H9 (cell line): ENCODE measurements at regions not wholly inside any gene's neighbourhood (a gene's known extent, or its start where the extent isn't known, plus 50 kb on each side); places are given as distances from the start of the nearest gene placed in this dataset.

Source experiments
- DNase-seq: peaks from one replicate; pipeline ENCODE4 v3.0.0-alpha.2; 2017
- H2AFZ ChIP-seq: one replicate; pipeline ENCODE4 v1.6.1; 2013; ENCODE audit warnings: mild to moderate bottlenecking, low read length, control low read depth, moderate library complexity
- H2AK5ac ChIP-seq: 2 replicates; pipeline ENCODE4 v1.6.1; 2013; ENCODE audit warnings: low read length, control low read depth, mixed read lengths; ENCODE audit not compliant: insufficient read length
- H2BK120ac ChIP-seq: one replicate; pipeline ENCODE4 v1.6.1; 2013; ENCODE audit warnings: low read depth, mild to moderate bottlenecking, low read length, control low read depth, inconsistent platforms; ENCODE audit not compliant: poor library complexity, severe bottlenecking
- H2BK12ac ChIP-seq: 2 replicates; pipeline ENCODE4 v1.6.1; 2013; ENCODE audit warnings: low read length, control low read depth, mixed read lengths, low read depth; ENCODE audit not compliant: insufficient read length
- H2BK15ac ChIP-seq: 2 replicates; pipeline ENCODE4 v1.6.1; 2013; ENCODE audit warnings: low read depth, low read length, control low read depth
- H2BK20ac ChIP-seq: one replicate; pipeline ENCODE4 v1.6.1; 2013; ENCODE audit warnings: low read depth, mild to moderate bottlenecking, low read length, control low read depth, inconsistent platforms; ENCODE audit not compliant: poor library complexity, severe bottlenecking
- H2BK5ac ChIP-seq: 2 replicates; pipeline ENCODE4 v1.6.1; 2013; ENCODE audit warnings: low read length, control low read depth, mixed read lengths; ENCODE audit not compliant: insufficient read length
- H3K14ac ChIP-seq: 2 replicates; pipeline ENCODE4 v1.6.1; 2013; ENCODE audit warnings: low read length, control low read depth; ENCODE audit not compliant: insufficient read depth
- H3K18ac ChIP-seq: 2 replicates; pipeline ENCODE4 v1.6.1; 2013; ENCODE audit warnings: low read depth, mild to moderate bottlenecking, mixed read lengths, low read length, control low read depth; ENCODE audit not compliant: insufficient read length
- H3K23ac ChIP-seq: 2 replicates; pipeline ENCODE4 v1.6.1; 2013; ENCODE audit warnings: low read length, control low read depth, mixed read lengths, low read depth; ENCODE audit not compliant: insufficient read length
- H3K23me2 ChIP-seq: 2 replicates; pipeline ENCODE4 v1.6.1; 2013; ENCODE audit warnings: low read depth, mild to moderate bottlenecking, mixed read lengths, low read length, control low read depth; ENCODE audit not compliant: insufficient read length, poor library complexity, severe bottlenecking
- H3K27ac ChIP-seq: 2 replicates; pipeline ENCODE4 v1.5.1; 2013; ENCODE audit warnings: low read length, control low read depth, mixed read lengths, low read depth; ENCODE audit not compliant: insufficient read length
- H3K27me3 ChIP-seq: 2 replicates; pipeline ENCODE4 v1.6.1; 2013; ENCODE audit warnings: low read length, control low read depth, inconsistent platforms; ENCODE audit not compliant: insufficient read depth
- H3K4ac ChIP-seq: 2 replicates; pipeline ENCODE4 v1.6.1; 2013; ENCODE audit warnings: low read depth, mild to moderate bottlenecking, control low read depth, inconsistent platforms, low read length, moderate library complexity
- H3K4me1 ChIP-seq: 2 replicates; pipeline ENCODE4 v1.6.1; 2013; ENCODE audit warnings: low read length, control low read depth, inconsistent platforms; ENCODE audit not compliant: insufficient read depth
- H3K4me2 ChIP-seq: 2 replicates; pipeline ENCODE4 v1.6.1; 2013; ENCODE audit warnings: low read length, control low read depth, mixed read lengths; ENCODE audit not compliant: insufficient read length, insufficient read depth
- H3K56ac ChIP-seq: 2 replicates; pipeline ENCODE4 v1.6.1; 2013; ENCODE audit warnings: low read depth, mild to moderate bottlenecking, mixed read lengths, low read length, control low read depth; ENCODE audit not compliant: insufficient read length
- H3K79me1 ChIP-seq: 2 replicates; pipeline ENCODE4 v1.6.1; 2013; ENCODE audit warnings: low read depth, mild to moderate bottlenecking, moderate library complexity, low read length, control low read depth, inconsistent platforms; ENCODE audit not compliant: insufficient read depth, poor library complexity, severe bottlenecking
- H3K79me2 ChIP-seq: 2 replicates; pipeline ENCODE4 v1.6.1; 2013; ENCODE audit warnings: low read length, control low read depth, inconsistent platforms; ENCODE audit not compliant: insufficient read depth
- H3K9ac ChIP-seq: 2 replicates; pipeline ENCODE4 v1.6.1; 2013; ENCODE audit warnings: low read length, control low read depth, mixed read lengths; ENCODE audit not compliant: insufficient read length; ENCODE audit errors: extremely low read depth
- H3K9me3 ChIP-seq: one replicate; pipeline ENCODE4 v1.6.1; 2013; ENCODE audit warnings: low read depth, low read length, inconsistent platforms; ENCODE audit not compliant: control insufficient read depth
- H3T11ph ChIP-seq: one replicate; pipeline ENCODE4 v1.6.1; 2013; ENCODE audit warnings: mild to moderate bottlenecking, low read length, control low read depth, inconsistent platforms
- H4K20me1 ChIP-seq: one replicate; pipeline ENCODE4 v1.6.1; 2013; ENCODE audit not compliant: control insufficient read depth, insufficient read length, insufficient read depth
- H4K5ac ChIP-seq: 2 replicates; pipeline ENCODE4 v1.6.1; 2013; ENCODE audit warnings: low read depth, mild to moderate bottlenecking, mixed read lengths, low read length, control low read depth; ENCODE audit not compliant: insufficient read length
- H4K8ac ChIP-seq: replicated peaks from 2 replicates; pipeline ENCODE4 v1.6.1; 2013; ENCODE audit warnings: low read length, control low read depth, mixed read lengths, low read depth; ENCODE audit not compliant: insufficient read length
- H4K91ac ChIP-seq: 2 replicates; pipeline ENCODE4 v1.6.1; 2013; ENCODE audit warnings: low read depth, mild to moderate bottlenecking, moderate library complexity, mixed read lengths, low read length, control low read depth; ENCODE audit not compliant: insufficient read length
- H3K27ac Mint-ChIP-seq, 3 experiments: 2 replicates in 2 of 3; 3 replicates in 1 of 3; pipeline ENCODE4 v1.8.0; 2020 to 2021; ENCODE audit warnings: mixed read lengths in 3 of 3, mild to moderate bottlenecking in 1 of 3, moderate library complexity in 1 of 3
- H3K27me3 Mint-ChIP-seq: 2 replicates; pipeline ENCODE4 v1.8.0; 2021; ENCODE audit warnings: low read depth, mild to moderate bottlenecking, moderate library complexity, mixed read lengths
- H3K36me3 Mint-ChIP-seq, 3 experiments: 2 replicates in 2 of 3; 3 replicates in 1 of 3; pipeline ENCODE4 v1.8.0; 2020 to 2021; ENCODE audit warnings: low read depth in 3 of 3, mixed read lengths in 3 of 3; ENCODE audit not compliant: insufficient read depth in 1 of 3
- H3K4me1 Mint-ChIP-seq, 2 experiments: 2 replicates each; pipeline ENCODE4 v1.8.0; 2020; ENCODE audit warnings: mixed read lengths in 2 of 2
- H3K4me3 Mint-ChIP-seq, 2 experiments: 2 replicates in 1 of 2; 3 replicates in 1 of 2; pipeline ENCODE4 v1.8.0; 2020 to 2021; ENCODE audit warnings: mild to moderate bottlenecking in 2 of 2, mixed read lengths in 2 of 2, moderate library complexity in 1 of 2
- H3K9me3 Mint-ChIP-seq, 2 experiments: 2 replicates in 1 of 2; 3 replicates in 1 of 2; pipeline ENCODE4 v1.8.0; 2020; ENCODE audit warnings: mild to moderate bottlenecking in 2 of 2, mixed read lengths in 2 of 2, moderate library complexity in 1 of 2
- CTCF ChIP-seq: fragments of 200-600 bp; sonication (generic); conservative IDR thresholded peaks from 3 replicates; pipeline ENCODE4 v1.8.0; 2021; ENCODE audit warnings: antibody characterized with exemption, mild to moderate bottlenecking
- WGBS: extraction: QIAGEN DNeasy Blood & Tissue Kit; methylation state at CpG from one replicate; pipeline ENCODE4 v1.1.7; 2013; ENCODE audit warnings: missing lambda C conversion rate, low lambda C conversion rate, mixed read lengths; ENCODE audit not compliant: insufficient read length; ENCODE audit errors: extremely low coverage; 5-methylcytosine and 5-hydroxymethylcytosine counted together

GRCh38 chr1:240701412-240701811, 89.5 kb upstream of the GREM2 start:
- Histone ChIP-seq H3K18ac (no peak overlapping the region), H2AFZ (no peak overlapping the region), H2BK120ac (no peak overlapping the region), H2BK5ac (no peak overlapping the region), H3K23me2 (no peaks in the 10 kb centered on the region), H3K9ac (no peak overlapping the region), H2BK20ac (no peak overlapping the region), H3K79me1 (no peaks in the 10 kb centered on the region), H2BK12ac (no peak overlapping the region), H4K20me1 (no peaks in the 10 kb centered on the region), H3K23ac (no peak overlapping the region), H3K4me1 (no peaks in the 10 kb centered on the region), H3K27ac (no peak overlapping the region), H3K27me3 (no peaks in the 10 kb centered on the region), H3T11ph (no peak overlapping the region), H4K5ac (no peak overlapping the region), H3K79me2 (no peaks in the 10 kb centered on the region), H4K91ac (no peak overlapping the region), H3K4me2 (no peak overlapping the region), H3K9me3 (no peaks in the 10 kb centered on the region), H3K4ac (no peak overlapping the region), H4K8ac (no peak overlapping the region), H2AK5ac (no peak overlapping the region), H2BK15ac (no peak overlapping the region), H3K56ac (no peak overlapping the region), H3K14ac (no peak overlapping the region)
- Mint-ChIP-seq H3K27me3 (no peaks in the 10 kb centered on the region), H3K9me3 (no peaks in the 10 kb centered on the region), H3K4me3 (no peak overlapping the region), H3K36me3 (no peaks in the 10 kb centered on the region), H3K27ac (no peak overlapping the region), H3K4me1 (no peaks in the 10 kb centered on the region)
- DNase-seq, result no peak
- no peak for TF ChIP-seq CTCF
- no CpG with 5 or more reads among the region's 5 CpGs for whole genome bisulfite sequencing
